ENCODE measurements at regions not wholly inside any gene's neighbourhood (a gene's known extent, or its start where the extent isn't known, plus 50 kb on each side); places are given as distances from the start of the nearest gene placed in this dataset.

- TF ChIP-seq CTCF (IDR thresholded peaks at IDR 0.05) (no peak), POLR2A (IDR thresholded peaks at IDR 0.05) (no peak)
These were observed 114.7 kb upstream of the INTU start for GRCh38 chr4:127518046-127518445.
